Coronary artery (tissue), 2 donors: ENCODE measurements at regions not wholly inside any gene's neighbourhood (a gene's known extent, or its start where the extent isn't known, plus 50 kb on each side); places are given as distances from the start of the nearest gene placed in this dataset.

Source experiments
- DNase-seq: peaks from one replicate; pipeline ENCODE4 v3.0.0-alpha.2; 2017; ENCODE audit warnings: low spot score
- H3K27ac ChIP-seq, 2 donors: fragments of 200-600 bp; sonication (generic); one replicate each; pipeline ENCODE4 v1.5.1; 2016 to 2019
- H3K4me3 ChIP-seq: fragments of 200-600 bp; sonication (generic); 2 replicates; pipeline ENCODE4 v1.5.1; 2016; ENCODE audit warnings: mild to moderate bottlenecking, moderate library complexity
- TF ChIP-seq, protein P1 (sequence below): fragments of 200-600 bp; sonication (generic); IDR thresholded peaks from one replicate; pipeline ENCODE4 v1.5.1; 2019; ENCODE audit warnings: antibody characterized with exemption

- Histone ChIP-seq H3K4me3 (no peak overlapping the region), H3K27ac (no peak overlapping the region)
- TF ChIP-seq, protein P1, sequence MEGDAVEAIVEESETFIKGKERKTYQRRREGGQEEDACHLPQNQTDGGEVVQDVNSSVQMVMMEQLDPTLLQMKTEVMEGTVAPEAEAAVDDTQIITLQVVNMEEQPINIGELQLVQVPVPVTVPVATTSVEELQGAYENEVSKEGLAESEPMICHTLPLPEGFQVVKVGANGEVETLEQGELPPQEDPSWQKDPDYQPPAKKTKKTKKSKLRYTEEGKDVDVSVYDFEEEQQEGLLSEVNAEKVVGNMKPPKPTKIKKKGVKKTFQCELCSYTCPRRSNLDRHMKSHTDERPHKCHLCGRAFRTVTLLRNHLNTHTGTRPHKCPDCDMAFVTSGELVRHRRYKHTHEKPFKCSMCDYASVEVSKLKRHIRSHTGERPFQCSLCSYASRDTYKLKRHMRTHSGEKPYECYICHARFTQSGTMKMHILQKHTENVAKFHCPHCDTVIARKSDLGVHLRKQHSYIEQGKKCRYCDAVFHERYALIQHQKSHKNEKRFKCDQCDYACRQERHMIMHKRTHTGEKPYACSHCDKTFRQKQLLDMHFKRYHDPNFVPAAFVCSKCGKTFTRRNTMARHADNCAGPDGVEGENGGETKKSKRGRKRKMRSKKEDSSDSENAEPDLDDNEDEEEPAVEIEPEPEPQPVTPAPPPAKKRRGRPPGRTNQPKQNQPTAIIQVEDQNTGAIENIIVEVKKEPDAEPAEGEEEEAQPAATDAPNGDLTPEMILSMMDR: no peak
- no peak for DNase-seq
Observed at GRCh38 chr17:74024871-74025531, 178.5 kb upstream of the RPL38 start.

DNA sequence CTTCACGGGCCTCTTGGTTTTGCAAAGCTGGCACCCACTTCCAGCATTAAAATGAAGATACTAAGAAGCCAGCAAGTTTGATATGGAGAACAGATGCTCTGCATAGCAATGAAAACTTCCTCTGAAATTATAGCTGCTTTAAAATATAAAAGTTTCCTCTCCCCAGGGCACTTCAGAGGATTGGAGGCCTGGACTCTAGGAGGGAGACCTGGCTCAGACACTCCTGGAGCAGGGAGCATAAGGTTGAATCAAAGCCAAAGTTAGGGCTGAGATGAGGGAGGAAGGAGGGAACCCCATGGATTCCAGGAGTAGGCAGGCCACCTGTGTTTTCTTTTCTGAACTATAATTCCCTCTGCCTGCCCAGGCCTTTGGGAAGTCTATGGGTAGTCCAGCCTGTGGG, 176.0 kb upstream of the RPL38 start:
- TF ChIP-seq, protein P1: no peak
- no peak for DNase-seq
- H3K4me3 ChIP-seq: no peak overlapping the region
- no peak overlapping the region for H3K27ac ChIP-seq

DNA sequence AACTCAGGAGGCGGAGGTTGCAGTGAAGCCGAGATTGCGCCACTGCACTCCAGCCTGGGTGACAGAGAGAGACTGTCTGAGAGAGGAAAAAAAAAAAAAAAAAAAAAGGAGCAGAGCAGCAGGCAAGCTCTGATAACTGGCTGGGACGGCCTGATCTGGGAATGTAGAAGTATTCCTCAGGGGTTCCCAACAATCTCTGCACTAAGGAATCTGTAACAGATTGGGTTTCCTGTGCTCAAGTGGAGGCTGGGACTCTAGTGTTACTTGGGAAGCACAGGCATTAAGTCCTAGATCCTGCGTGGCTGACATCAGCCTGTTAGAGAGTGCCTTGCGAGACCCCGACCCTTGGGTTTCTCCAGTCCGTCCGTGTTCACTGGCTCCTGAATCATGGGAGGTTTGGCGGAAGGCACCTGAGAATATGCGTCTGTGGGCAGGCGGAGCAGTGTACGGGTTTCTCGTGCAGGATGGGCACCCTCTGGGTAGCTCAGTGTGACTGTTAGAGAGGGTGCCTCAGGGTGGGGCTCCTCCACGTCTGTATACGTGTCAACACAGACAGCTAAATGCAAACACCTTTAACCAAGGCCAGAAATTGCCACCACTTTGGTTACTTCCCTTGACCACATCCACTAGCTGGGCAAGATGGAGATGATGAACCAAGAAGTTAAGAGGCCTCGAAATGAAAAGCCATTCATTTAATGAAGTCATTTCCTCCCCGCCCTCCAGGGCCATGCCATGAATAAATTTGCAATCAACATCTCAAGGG, 174.9 kb upstream of the RPL38 start:
- Histone ChIP-seq H3K4me3 (no peak overlapping the region), H3K27ac (no peak overlapping the region)
- DNase-seq: no peak
- TF ChIP-seq, protein P1: no peak

GRCh38 chr17:74031316-74032090, 172.0 kb upstream of the RPL38 start:
- TF ChIP-seq, protein P1: no peak
- no peak for DNase-seq
- Histone ChIP-seq H3K4me3 (no peak overlapping the region), H3K27ac (no peak overlapping the region)

DNA sequence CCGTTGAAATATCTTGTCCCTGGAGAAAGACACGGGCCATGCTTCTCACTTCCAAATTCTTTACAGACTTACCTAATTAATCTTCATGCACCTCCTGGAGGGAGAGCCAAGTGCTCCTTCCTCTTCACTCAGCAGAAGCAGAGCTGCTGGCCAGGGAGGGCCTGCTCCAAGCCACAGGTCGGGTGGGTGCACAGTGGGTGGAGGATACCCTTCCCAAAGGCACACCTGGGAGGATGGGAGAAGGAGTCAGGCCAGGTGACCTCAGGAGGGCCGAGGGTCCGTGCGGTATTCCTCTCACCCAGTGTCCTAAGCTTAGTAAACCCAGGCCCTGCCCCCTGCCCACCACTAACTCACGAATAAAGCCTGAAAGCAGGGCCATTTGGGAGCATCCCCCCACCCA, 171.3 kb upstream of the RPL38 start:
- H3K4me3 ChIP-seq: no peak overlapping the region
- H3K27ac ChIP-seq: no peak overlapping the region
- TF ChIP-seq, protein P1: no peak
- no peak for DNase-seq

- TF ChIP-seq, protein P1: no peak
- DNase-seq: no peak
- no peak overlapping the region for H3K27ac ChIP-seq
Observed at GRCh38 chr17:74037320-74037719, 166.2 kb upstream of the RPL38 start.

More at GRCh38 chr17:74037320-74037719, 166.2 kb upstream of the RPL38 start:
- no peak overlapping the region for H3K4me3 ChIP-seq
